ENCODE measurements at regions not wholly inside any gene's neighbourhood (a gene's known extent, or its start where the extent isn't known, plus 50 kb on each side); places are given as distances from the start of the nearest gene placed in this dataset.

GRCh38 chr3:28140664-28141063, 100.8 kb upstream of the CMC1 start:
- no peak for DNase-seq (ENCODE audit: low read depth, low spot score)
- H3K36me3 ChIP-seq (ENCODE audit: control insufficient read depth in 2 of 2, extremely low read depth in 1 of 2, insufficient read depth in 2 of 2, low read length in 2 of 2) = no peaks in the 10 kb centered on the region
- H3K4me3 ChIP-seq (replicated peaks in 1 of 3; ENCODE audit: insufficient read depth in 1 of 3, low read depth in 1 of 3, low read length in 3 of 3) = no peak overlapping the region
- H3K9me3 ChIP-seq (replicated peaks; ENCODE audit: control insufficient read depth, insufficient read depth, low read length) = no peaks in the 10 kb centered on the region
- no peaks in the 10 kb centered on the region for H3K4me1 ChIP-seq (ENCODE audit: control insufficient read depth, extremely low read depth, insufficient read depth, low read length)
- no peak overlapping the region for H3K9ac ChIP-seq (replicated peaks; ENCODE audit: extremely low read depth, insufficient read depth, low read length)
- FAIRE-seq = no peak
- no peaks in the 10 kb centered on the region for H3K79me2 ChIP-seq (ENCODE audit: control insufficient read depth, insufficient read depth, low read length)
- TF ChIP-seq MAX (IDR thresholded peaks at IDR 0.05; ENCODE audit: insufficient read depth, insufficient read length) = no peak
- TF ChIP-seq EZH2 (IDR thresholded peaks at IDR 0.05; ENCODE audit: borderline replicate concordance, low read depth, low read length, severe bottlenecking) = no peak
- TF ChIP-seq POLR2AphosphoS5 (IDR thresholded peaks at IDR 0.05; ENCODE audit: insufficient read depth, low read depth, low read length) = no peak
- no peak for TF ChIP-seq JUN (IDR thresholded peaks at IDR 0.05; ENCODE audit: borderline replicate concordance, insufficient read depth, insufficient read length, low read depth)
- no peak for TF ChIP-seq CTCF (IDR thresholded peaks at IDR 0.05; ENCODE audit: extremely low read depth in 1 of 2, insufficient read depth in 1 of 2, low read depth in 1 of 2, low read length in 2 of 2)
- TF ChIP-seq FOS (IDR thresholded peaks at IDR 0.05; ENCODE audit: borderline replicate concordance, insufficient read depth, low read length) = no peak
- TF ChIP-seq MYC (IDR thresholded peaks at IDR 0.05; ENCODE audit: low read depth, low read length) = no peak
- no peak for TF ChIP-seq GATA2 (IDR thresholded peaks at IDR 0.05; ENCODE audit: insufficient read depth, insufficient read length, low read depth, low read length)
- TF ChIP-seq POLR2A (IDR thresholded peaks at IDR 0.05; ENCODE audit: low read depth, low read length) = no peak
- H3K9me1 ChIP-seq (replicated peaks; ENCODE audit: control insufficient read depth, extremely low read depth, insufficient read depth, low read length) = no peaks in the 10 kb centered on the region
- dilution Hi-C loops (cut with MboI; ENCODE audit: extremely low pct_ligation_motif_present, low sequenced_read_pairs) = no loop called here
- intact Hi-C loops (cut with micrococcal nuclease) = no loop called here
- no peak overlapping the region for H2AFZ ChIP-seq (ENCODE audit: low read depth, low read length)
- no peaks in the 10 kb centered on the region for H3K27me3 ChIP-seq (ENCODE audit: control insufficient read depth in 2 of 2, insufficient read depth in 2 of 2, low read length in 2 of 2)
- no peak overlapping the region for H3K4me2 ChIP-seq (ENCODE audit: insufficient read depth, low read length)
- POLR2A ChIA-PET = no interaction called here
- H4K20me1 ChIP-seq (replicated peaks; ENCODE audit: control insufficient read depth, extremely low read depth, insufficient read depth, low read length) = no peaks in the 10 kb centered on the region
- H3K27ac ChIP-seq (ENCODE audit: insufficient read depth, low read depth, low read length) = no peak overlapping the region
- CTCF ChIA-PET = no interaction called here
- BruUV-seq (replicated peaks) = no TSS peak
